NCI-H146 treated with DMSO at 0.1 percent for 48 hours (cell line): ENCODE measurements at regions not wholly inside any gene's neighbourhood (a gene's known extent, or its start where the extent isn't known, plus 50 kb on each side); places are given as distances from the start of the nearest gene placed in this dataset.

ENCODE experiments used
- DNase-seq: peaks from one replicate; lab custom pipeline; 2025; ENCODE audit not compliant: unreplicated experiment; lab: John Stamatoyannopoulos, UW

- peak; percentile 63 for DNase-seq
Measured at GRCh38 chr1:22262583-22262982, 119.7 kb upstream of the WNT4 start.

- no peak for DNase-seq
Measured at GRCh38 chr1:22263359-22263758, 120.5 kb upstream of the WNT4 start.

GRCh38 chr1:22264464-22265341 lies 121.8 kb upstream of the WNT4 start:
- DNase-seq, result no peak

- no peak for DNase-seq
Measured at GRCh38 chr1:22266141-22266540, 123.2 kb upstream of the WNT4 start.

- DNase-seq, result no peak
Measured at GRCh38 chr1:22267413-22268175, 124.7 kb upstream of the WNT4 start.

GRCh38 chr1:22268327-22268726 lies 125.4 kb upstream of the WNT4 start:
- no peak for DNase-seq

GRCh38 chr1:22271847-22272801 lies 129.2 kb upstream of the WNT4 start:
- DNase-seq, result no peak

- no peak for DNase-seq
Measured at GRCh38 chr1:22273686-22274681, 131.1 kb upstream of the WNT4 start.

- DNase-seq, result no peak
Measured at GRCh38 chr1:22275167-22275566, 132.3 kb upstream of the WNT4 start.

GRCh38 chr1:22275626-22276395 lies 132.9 kb upstream of the WNT4 start:
- DNase-seq, result peak; percentile 2

- no peak for DNase-seq
Measured at GRCh38 chr1:22276396-22276748, 133.5 kb upstream of the WNT4 start.

GRCh38 chr1:22277662-22278061 lies 134.8 kb upstream of the WNT4 start:
- DNase-seq, result no peak

- DNase-seq, result no peak
Measured at GRCh38 chr1:22279735-22280134, 136.8 kb upstream of the WNT4 start.

- no peak for DNase-seq
Measured at GRCh38 chr1:22280526-22280925, 137.6 kb upstream of the WNT4 start.

GRCh38 chr1:22281521-22282363 lies 138.8 kb upstream of the WNT4 start:
- no peak for DNase-seq

- DNase-seq, result no peak
Measured at GRCh38 chr1:22282364-22282995, 139.6 kb upstream of the WNT4 start.

GRCh38 chr1:22283596-22283995 lies 140.7 kb upstream of the WNT4 start:
- no peak for DNase-seq

- no peak for DNase-seq
Measured at GRCh38 chr1:22284236-22284635, 141.3 kb upstream of the WNT4 start.
